GF-D8 (cell line): ENCODE measurements at regions not wholly inside any gene's neighbourhood (a gene's known extent, or its start where the extent isn't known, plus 50 kb on each side); places are given as distances from the start of the nearest gene placed in this dataset.

Experiments used
- DNase-seq: peaks from one replicate; lab custom pipeline; 2025; lab: John Stamatoyannopoulos, UW

GRCh38 chr5:68452286-68452685 lies 236.7 kb downstream of the PIK3R1 start:
- no peak for DNase-seq

GRCh38 chr5:68454172-68454571 lies 238.6 kb downstream of the PIK3R1 start:
- DNase-seq: no peak

GRCh38 chr5:68454766-68455165 lies 239.2 kb downstream of the PIK3R1 start:
- no peak for DNase-seq

GRCh38 chr5:68455216-68455615 lies 239.7 kb downstream of the PIK3R1 start:
- DNase-seq: no peak

DNA sequence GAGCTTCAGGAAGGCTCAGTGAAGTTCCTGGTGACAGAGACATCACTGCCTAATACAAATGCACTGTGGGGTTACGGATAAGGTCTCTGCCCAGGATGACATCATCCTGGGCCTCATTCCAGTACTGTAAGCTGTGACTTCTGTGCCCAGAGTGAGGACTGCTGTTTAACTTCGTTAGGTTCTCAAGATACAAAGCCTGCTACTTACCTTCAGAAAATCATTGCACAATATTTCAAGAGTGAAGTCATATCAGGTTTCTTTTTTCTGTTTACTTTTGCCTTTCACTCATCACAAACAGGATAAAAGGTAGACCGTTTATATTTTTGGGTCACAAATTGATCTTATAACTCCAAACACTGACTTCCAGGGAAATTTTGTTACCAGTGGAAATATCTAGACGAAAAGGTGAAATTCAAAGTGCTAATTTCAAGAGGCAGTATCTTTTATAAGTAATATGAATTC lies 241.2 kb downstream of the PIK3R1 start:
- DNase-seq: no peak

DNA sequence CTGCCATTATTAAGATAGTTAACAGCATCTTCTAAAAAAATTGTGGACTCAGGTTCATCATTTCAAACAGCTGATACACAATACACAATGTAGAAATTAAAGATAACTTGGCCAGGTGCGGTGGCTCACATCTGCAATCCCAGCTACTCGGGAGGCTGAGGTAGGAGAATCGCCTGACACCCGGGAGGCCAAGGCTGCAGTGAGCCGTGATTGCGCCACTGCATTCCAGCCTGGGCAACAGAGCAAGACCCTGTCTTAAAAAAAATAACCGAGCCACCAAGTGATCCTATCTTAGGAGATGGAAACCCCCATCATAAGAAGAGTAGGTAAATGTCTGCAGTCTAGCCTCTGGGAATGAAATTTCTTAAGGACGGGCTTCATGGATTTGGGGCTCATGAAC lies 241.7 kb downstream of the PIK3R1 start:
- no peak for DNase-seq

- DNase-seq: no peak
Measured at GRCh38 chr5:68458416-68459021, 243.0 kb downstream of the PIK3R1 start.

DNA sequence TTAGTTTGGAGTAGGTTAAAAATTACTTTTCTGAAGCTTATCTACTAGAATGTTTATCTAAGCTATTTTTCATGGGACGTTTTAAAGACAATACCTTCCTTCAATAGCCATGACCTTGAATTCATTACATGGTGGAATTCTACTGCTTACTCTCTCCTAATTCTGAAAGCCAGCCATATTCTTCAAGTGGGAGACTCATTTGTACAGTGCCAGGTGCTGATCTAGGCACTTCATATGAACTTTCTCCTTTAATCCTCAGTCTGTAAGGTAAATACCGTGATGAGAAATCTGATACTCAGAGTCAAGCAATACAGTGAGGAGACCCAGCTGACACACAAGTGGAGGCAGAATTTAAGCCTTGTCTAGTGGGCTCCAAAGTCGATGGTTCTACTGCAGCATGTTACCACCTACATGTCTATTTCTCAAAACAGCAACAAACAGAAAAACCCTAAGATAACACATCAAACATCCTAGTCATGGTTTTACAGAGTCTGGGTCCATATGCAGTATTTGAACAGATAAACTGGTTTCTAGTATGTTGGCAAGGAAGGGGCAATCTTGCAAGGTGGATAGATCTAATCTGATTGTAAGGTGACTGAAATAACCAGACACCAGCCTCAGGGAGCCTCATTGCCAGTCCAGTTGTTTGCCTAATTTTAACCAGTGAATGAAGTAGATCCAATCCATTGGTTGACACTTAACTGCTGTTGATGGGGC lies 243.7 kb downstream of the PIK3R1 start:
- DNase-seq: no peak

- DNase-seq: no peak
Measured at GRCh38 chr5:68459810-68460139, 244.2 kb downstream of the PIK3R1 start.

DNA sequence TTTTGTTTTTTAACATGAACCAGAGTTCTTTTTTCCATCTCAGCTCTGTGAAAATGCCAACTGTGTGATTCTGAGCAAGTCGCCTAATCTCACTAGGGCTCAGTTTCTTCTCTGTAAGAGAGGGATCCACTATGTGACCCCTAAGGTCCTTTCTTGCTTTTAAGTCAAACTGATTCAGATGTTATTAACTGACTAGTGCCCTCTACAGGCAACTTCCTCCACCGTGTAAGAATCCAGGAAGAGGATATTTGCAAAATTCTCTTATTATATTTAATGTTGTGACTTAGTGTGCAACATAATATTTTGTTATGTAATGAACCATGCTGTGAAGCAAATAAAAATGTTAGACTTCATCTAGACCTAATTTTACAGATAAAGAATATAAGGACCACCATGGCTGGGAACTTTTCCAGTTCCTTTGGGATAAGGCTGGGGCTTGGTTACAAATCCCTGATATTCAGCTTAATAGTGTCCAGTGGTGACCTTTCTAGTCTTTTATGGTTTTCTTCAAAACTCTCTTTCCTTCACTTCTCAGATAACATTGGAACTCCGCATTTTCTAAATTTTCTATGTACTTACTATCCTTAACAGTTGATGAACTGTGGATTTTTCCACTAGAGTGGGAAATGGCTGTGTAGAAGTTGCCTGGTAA lies 244.7 kb downstream of the PIK3R1 start:
- no peak for DNase-seq

- no peak for DNase-seq
Measured at GRCh38 chr5:68463606-68464005, 248.1 kb downstream of the PIK3R1 start.

GRCh38 chr5:68464424-68464823 lies 248.9 kb downstream of the PIK3R1 start:
- no peak for DNase-seq

GRCh38 chr5:68465133-68465532 lies 249.6 kb downstream of the PIK3R1 start:
- no peak for DNase-seq

DNA sequence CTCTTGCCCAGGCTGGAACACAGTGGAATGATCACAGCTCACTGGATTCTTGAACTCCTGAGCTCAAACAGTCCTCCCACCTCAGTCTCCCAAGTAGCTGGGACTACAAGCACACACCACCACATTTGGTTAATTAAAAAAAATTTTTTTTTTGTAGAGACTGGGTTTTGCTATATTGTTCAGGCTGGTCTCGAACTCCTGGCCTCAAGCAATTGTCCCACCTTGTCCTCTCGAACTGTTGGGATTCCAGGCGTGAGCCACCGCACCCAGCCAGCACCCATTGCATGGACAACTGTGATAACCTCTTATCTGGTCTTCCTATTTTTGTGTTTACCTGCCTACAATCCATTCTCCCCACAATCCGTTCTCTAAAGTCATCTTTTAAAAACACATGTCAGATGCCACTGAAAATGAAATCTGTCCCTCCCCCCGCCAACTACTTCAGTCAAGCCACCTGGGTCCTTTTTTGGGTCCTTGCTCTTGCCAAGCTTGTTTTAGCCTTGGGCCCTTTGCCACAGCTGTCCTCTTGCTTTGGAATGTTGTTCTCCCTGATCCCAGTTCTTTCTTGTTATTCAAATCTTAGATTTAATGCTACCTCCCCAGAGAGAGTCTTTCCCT lies 250.5 kb downstream of the PIK3R1 start:
- no peak for DNase-seq

DNA sequence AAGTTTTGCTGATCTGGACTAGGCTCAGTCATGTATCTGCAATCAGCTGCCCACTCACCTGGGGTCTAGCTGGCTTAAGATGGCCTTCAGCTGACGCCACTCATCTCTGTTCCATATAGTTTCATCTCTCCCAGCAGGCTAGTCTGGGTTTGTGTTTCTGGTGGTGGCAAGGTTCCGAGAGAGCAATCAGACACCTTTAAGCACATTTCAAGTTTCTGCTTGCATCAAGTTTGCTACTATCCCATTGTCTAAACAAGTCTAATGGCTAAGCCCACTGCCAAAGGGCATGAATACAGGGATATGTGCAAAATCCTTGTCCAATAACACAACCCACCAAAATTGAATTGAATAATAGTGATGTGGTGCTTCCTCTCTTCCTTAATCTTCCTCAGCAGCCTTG lies 251.7 kb downstream of the PIK3R1 start:
- no peak for DNase-seq

DNA sequence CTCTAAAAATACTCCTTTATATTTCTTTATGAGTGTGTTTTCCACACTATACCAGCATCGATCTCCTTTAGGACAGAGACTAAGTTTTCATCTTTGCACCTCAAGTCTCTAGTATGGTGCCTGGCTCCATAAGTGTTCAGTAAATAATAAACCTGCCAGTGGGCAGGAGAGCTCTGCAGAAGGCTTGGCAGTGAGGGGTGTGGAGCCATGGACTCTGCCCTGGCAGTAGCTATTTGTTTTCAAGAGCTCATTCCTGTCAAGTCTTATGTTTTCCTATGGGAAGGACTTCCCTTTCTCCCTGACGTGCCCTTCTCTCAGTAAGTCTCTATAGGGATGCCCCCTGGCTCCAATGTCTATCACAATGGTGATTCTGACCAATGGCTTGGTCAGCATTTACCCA lies 252.2 kb downstream of the PIK3R1 start:
- no peak for DNase-seq

DNA sequence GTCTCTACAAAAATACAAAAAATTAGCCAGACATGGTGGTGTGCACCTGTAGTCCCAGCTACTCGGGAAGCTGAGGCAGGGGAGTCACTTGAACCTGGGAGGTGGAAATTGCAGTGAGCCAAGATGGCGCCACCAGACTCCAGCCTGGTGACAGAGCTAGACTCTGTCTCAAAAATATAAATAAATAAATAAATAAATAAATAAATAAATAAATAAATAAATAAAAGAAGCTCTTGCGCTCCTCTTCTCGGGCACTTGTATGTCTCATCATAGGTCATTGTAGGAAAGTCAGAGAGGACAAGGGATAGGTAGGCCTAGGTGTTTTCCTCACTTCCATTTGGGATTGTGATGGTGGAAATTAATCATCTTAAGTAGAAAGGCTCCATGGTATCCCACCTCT lies 252.8 kb downstream of the PIK3R1 start:
- no peak for DNase-seq

DNA sequence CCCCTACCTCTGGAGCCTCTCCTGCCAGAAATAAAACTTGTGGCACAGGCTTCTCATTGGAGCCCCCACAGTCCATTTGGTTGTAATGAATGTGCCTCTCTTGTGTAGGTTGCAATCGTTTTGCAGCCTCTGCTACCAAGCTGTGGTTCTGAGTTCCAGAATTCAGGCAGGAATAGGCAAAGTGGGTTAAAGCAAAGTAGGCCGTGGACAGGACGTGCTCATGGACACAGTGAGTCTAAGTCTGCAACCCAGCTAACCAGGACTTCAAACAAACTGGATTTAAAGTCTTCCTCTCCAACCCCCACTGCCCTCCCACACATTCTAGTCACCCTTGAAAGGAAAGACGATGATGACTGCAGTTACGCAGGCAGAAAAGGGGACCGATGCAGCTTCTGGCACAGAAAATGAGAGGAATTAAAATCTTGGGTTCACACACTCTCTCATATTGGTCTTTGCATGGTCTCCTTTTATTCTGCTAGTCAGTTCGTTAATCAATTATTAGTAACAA lies 260.0 kb downstream of the PIK3R1 start:
- no peak for DNase-seq

DNA sequence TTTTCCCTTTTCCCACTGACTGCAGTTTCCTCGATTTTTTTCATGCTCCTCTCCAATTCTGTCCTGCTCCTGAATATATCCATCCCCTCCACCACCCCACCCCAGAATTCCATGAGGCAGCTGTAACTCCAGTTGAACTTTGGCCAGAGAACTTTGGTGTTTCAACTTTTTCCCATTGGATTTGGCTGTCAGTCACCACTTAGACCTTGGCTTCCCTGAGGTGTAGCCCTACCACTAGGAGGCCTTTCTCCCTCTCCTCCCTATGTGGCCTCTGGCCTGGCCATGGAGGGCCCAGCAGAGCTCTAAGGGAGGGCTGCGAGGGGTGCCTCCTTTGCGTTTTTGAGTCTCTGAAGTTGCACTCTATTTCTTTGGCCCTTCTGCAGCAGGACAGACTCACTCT lies 261.3 kb downstream of the PIK3R1 start:
- DNase-seq: no peak

- no peak for DNase-seq
Measured at GRCh38 chr5:68478301-68479095, 262.9 kb downstream of the PIK3R1 start.

- no peak for DNase-seq
Measured at GRCh38 chr5:68479524-68479923, 264.0 kb downstream of the PIK3R1 start.

GRCh38 chr5:68480335-68480940 lies 264.9 kb downstream of the PIK3R1 start:
- no peak for DNase-seq
